ENCODE measurements at regions not wholly inside any gene's neighbourhood (a gene's known extent, or its start where the extent isn't known, plus 50 kb on each side); places are given as distances from the start of the nearest gene placed in this dataset.
"Not testable (repeated sequence)": the region's sequence is repeated elsewhere in the genome, so short reads cannot be mapped to it uniquely, and the experiment has no call there.

DNA sequence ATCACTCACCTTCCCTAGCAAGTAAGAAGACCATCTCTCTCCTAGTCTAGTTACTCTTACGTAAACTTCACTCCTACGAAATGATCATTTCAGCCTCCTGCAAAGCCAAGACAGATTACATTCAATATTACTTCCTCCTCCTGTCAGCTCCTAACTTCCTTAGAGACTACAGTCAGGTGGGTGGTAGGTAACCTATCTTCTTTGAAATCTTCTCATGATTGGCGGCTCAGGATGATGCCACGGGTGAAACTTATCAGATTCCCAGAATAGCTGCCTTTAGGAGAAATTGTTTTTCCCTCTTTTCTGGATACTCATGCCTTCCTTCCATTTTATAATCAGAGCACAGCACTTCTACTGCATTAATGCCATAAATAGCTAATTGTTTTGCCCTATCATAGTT lies 744.8 kb upstream of the HS3ST1 start:
- DNase-seq (ENCODE audit: low read depth): no peak

DNA sequence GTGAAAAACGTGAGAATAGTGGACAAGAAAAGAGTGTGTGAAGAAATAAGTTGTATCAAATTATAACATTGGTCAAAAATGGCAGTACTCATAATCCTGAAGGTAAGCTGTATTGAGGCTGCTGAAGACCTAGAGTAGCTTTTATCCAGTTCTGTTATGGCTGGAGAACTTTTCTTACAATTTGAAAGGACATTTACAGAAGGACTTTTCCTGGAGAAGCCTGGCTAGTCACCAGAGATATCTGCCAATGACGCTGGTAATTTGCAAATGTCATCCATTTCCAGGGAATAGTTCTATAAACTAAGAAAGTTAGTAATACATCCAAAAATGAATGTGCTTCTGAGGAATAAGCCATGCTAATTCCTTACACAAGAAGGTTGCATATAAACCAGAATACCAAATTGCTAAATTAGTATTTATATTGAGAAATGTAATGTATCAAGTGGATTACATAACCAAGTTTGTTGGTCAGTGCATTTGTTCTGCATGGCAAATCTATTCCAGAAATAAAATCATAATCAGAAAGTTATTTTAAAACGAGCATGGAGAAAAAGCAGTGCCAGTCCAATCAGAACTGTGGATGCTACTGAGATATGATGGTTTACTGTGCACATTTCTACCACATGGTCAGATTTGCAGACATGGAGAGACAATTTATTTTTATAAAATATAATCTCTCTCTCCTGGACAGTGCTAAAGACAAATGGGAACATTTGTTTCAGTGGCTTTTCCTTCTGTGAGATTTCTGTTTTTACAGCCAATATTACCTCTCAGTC lies 743.7 kb upstream of the HS3ST1 start:
- DNase-seq (ENCODE audit: low read depth): no peak

- DNase-seq (ENCODE audit: low read depth): no peak
These were observed 741.6 kb upstream of the HS3ST1 start for GRCh38 chr4:12170308-12170707.

DNA sequence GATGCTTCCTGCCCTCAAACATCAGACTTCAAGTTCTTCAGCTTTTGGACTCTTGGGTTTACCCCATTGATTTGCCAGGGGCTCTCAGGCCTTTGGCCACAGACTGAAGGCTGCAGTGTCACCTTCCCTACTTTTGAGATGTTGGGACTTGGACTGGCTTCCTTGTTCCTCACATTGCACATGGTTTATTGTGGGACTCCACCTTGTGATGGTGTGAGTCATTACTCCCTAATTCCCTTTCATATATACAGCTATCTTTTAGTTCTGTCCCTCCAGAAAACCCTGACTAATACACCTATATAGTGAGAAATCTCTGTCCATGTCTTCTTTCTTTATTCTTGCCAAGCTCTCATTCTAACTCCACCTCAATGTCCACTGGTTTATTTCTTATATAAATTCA lies 736.9 kb upstream of the HS3ST1 start:
- no peak for DNase-seq (ENCODE audit: low read depth)

DNA sequence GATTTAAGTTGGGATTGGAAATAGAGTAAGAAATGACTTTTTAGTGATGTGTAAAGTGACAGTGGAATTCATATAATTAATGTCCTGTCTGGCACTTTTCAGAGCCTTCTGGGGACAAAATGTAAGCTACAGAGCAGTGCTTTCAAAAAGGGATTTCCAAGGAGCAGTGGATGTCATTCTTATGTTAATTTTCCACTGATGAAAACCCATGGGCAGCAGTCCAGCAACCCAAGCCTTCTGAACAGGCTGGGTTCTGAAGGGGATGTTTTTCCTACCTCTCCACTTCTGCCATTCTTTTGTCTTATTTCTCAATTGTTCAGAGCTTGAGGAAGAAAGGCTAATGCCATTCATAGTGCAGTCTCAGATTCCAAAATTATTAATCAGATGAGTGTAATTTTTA lies 717.6 kb upstream of the HS3ST1 start:
- no peak for DNase-seq (ENCODE audit: low read depth)

GRCh38 chr4:12145768-12146167 lies 717.1 kb upstream of the HS3ST1 start:
- DNase-seq (ENCODE audit: low read depth): no peak

DNA sequence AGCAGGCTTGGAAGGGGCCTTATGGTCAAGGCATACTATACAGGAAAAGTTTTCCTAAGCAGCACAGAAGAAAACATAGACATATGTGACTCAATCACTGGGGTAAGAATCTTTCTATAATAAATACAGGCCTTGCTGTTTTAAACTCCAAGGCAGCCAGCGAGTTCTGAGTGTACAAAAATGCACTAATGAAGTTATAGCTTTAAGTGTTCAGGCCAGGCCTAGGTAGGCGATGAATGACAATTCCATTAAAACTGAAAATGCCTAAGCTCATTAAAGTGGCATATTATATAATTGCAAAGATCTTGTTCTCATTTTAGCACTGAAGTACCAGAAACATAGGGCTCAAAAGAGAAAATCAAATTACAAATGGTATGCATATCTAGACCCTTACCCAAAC lies 716.4 kb upstream of the HS3ST1 start:
- DNase-seq (ENCODE audit: low read depth): no peak

DNA sequence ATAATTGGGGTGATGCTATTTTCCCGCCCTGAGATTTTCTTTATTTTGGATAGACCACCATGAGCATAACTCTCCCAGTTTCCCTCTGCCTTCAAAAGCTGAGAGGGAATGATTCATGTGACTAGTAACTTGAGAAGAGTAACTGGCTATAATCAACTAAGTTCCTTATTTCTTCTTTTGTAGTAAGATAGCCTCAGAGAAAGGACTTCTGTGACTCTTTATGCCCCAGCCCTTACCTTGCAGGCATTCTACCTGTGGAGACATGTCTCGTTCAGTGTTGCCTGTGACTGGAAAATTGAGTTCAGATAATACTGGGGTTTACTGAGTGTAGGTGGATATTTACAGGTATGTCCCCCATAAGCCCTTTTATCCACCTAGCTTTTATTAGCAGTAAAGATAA lies 715.4 kb upstream of the HS3ST1 start:
- DNase-seq (ENCODE audit: low read depth): no peak

GRCh38 chr4:12140864-12141263 lies 712.2 kb upstream of the HS3ST1 start:
- DNase-seq (ENCODE audit: low read depth): no peak

GRCh38 chr4:12139296-12139695 lies 710.6 kb upstream of the HS3ST1 start:
- no peak for DNase-seq (ENCODE audit: low read depth)

DNA sequence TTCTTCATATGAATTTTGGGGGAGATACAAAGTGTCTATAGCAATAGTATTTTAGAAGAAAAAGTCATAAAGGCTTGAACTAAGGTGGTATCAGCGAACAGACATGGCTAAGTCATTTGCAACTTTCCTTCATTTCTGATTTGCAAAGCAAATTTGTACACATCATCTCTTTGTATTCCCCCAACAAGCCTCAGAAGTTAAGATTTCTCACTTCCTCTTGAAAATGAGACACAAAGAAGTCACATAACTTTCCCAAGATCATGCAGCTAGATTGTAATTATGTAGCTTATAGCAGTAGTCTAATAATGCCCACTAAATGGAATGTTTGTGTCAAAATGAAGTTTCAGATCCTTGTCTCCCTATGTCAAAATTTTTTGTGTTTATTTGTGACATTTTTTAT lies 709.8 kb upstream of the HS3ST1 start:
- no peak for DNase-seq (ENCODE audit: low read depth)

- no peak for DNase-seq (ENCODE audit: low read depth)
These were observed 708.9 kb upstream of the HS3ST1 start for GRCh38 chr4:12137575-12137974.

DNA sequence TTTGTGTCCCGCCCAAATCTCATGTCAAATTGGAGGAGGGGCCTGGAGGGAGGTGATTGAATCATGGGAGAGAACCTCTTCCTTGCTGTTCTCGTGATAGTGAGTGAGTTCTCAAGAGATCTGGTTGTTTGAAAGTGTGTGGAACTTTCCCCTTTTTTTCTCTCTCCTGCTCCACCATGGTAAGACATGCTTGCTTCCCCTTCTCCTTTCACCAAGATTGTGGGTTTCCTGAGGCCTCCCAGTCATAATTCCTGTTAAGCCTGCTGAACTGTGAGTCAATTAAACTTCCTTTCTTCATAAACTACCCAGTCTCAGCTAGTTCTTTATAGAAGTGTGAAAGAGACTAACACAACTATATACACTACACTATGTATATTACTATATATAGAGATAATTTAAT lies 697.8 kb upstream of the HS3ST1 start:
- no peak for DNase-seq (ENCODE audit: low read depth)

GRCh38 chr4:12124138-12124537 lies 695.4 kb upstream of the HS3ST1 start:
- DNase-seq (ENCODE audit: low read depth): no peak

DNA sequence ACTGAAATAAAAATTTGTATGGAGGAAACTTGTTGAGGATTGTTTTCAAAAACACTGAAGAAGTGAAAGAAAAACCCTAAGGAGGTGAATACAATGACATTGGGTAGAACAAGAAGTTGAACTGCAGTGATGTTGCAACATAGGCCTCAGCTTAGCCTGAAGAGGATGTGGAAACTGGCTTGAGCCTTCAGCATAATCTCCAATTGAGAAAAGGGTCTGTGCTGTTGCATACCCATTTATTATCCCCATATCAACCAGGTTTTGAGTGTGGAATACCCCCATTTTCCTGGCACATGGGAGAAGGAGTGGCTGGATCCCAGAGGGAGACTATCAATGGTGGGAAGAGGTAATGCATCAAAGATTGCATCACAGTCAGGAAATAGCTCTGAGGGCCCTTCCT lies 695.0 kb upstream of the HS3ST1 start:
- DNase-seq (ENCODE audit: low read depth): no peak

DNA sequence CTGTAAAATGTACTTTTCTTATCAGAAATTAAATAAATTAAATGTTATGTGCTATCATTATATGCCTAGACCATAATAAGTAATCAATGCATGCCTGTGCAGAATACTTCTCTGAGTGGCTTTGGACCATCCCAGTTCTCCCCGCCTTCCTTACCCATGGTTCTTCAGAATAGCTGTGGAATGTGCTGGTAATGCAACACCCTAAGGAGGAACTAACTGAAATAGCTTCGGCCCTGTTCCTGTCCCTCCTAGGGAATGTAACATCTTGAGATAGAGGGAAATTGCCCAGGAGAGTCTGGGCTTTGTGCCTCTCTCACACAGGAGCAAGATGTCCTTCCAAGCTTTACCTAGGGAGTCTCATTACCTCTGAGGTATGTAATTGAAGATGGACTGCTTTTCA lies 693.6 kb upstream of the HS3ST1 start:
- DNase-seq (ENCODE audit: low read depth): no peak

DNA sequence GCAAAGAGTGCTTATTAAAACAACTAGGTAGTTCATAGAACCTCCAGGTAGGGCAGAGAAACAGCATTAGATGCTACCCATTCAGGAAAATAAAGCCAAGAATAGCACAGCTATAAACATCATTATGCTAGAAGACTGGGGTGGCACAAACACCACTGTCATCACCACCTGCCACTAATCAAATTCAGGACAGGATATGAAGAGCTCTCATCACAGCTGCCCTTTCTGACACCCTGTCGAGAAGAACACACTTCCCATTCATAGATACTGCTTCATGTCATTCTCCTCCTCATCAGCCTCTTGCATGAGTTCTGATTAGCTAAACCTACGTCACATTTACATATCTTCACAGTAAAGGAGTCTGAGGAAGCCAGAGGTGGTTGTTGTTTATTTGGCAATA lies 692.3 kb upstream of the HS3ST1 start:
- no peak for DNase-seq (ENCODE audit: low read depth)

DNA sequence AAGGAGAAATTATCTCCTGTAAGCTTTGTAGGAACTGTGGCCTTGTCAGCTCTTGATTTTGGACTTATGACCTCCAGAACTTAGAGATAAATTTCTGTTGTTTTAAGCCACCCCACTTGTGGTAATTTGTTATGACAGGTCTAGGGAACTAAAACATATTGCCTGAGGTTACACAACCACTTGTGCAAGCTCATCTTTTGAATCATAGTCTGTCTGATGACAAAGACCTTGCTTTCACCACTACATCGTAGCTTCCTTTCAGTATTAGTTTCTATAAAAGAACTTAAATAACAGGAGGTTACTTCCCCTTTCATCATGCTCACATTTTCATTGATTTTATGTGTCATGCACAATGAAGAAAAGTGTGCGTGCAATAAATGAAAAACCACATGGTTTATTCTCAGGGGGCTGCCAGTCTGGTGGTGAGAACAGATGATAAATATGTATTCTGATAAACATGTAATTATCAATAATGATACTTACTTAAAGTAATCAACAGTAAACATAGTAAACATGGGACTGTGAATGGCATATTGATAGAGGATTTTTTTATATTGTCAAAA lies 690.0 kb upstream of the HS3ST1 start:
- DNase-seq (ENCODE audit: low read depth): peak; percentile 5

DNA sequence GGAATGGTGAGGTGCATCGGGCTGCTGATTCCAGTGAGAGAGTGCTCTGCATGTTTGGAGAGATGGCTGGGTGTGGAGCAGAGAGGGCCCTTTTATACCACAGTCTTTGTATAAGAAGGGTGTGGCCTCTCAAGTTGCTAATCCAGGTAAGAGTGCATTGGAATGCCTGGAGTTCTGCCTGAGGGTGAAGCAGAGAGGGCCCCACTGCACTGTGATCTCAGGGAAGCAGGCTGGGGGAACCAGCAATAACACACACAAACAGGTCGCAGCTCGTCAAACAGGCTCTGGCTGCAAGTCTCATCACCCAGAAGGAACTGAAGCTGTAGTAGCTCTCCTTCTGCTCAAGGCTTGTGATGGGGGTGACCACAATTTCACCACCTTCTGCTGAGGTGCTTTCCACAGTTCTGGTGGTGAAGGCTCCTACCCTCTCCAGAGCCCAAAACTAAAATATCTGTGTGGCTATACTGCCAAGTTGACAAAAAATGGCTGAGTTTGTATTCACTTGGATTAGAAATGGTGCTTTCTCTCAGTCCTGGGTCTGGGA lies 687.4 kb upstream of the HS3ST1 start:
- no peak for DNase-seq (ENCODE audit: low read depth)

DNA sequence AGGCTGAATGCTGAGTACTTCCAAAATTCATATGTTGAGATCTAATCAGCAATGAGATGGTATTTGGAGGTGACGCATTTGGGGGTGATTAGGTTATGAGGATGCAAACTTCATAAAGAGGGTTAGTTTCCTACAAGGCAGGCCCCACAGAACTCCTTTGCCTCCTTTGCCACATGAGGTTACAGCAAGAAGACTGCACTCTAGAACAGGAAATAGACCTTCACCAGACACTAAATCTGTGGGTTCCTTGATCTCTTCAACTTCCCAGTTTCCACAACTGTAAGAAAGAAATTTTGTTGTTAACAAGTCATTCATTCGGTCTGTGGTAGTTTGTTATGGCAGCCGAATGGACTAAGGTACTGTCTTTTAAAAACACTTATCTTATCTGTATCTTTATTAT lies 681.9 kb upstream of the HS3ST1 start:
- no peak for DNase-seq (ENCODE audit: low read depth)

GRCh38 chr4:12109056-12109455 lies 680.4 kb upstream of the HS3ST1 start:
- not testable (repeated sequence) for DNase-seq (ENCODE audit: low read depth)

GRCh38 chr4:12105519-12105918 lies 676.8 kb upstream of the HS3ST1 start:
- DNase-seq (ENCODE audit: low read depth): no peak

GRCh38 chr4:12089920-12090319 lies 661.2 kb upstream of the HS3ST1 start:
- DNase-seq (ENCODE audit: low read depth): not testable (repeated sequence)

- no peak for DNase-seq (ENCODE audit: low read depth)
These were observed 656.0 kb upstream of the HS3ST1 start for GRCh38 chr4:12084690-12085089.
